Keratinocyte (primary cell): ENCODE measurements at regions not wholly inside any gene's neighbourhood (a gene's known extent, or its start where the extent isn't known, plus 50 kb on each side); places are given as distances from the start of the nearest gene placed in this dataset.

Source experiments
- DNase-seq: peaks from one replicate; pipeline ENCODE4 v3.0.0-alpha.2; 2011; ENCODE audit warnings: low read depth, missing footprints, low spot score
- FAIRE-seq: peaks from 2 replicates; lab custom pipeline; 2011; peaks lifted over from hg19 to GRCh38; lab: Jason Lieb, UNC
- H2AFZ ChIP-seq: 2 replicates; pipeline ENCODE4 v1.6.0; 2012; ENCODE audit warnings: low read length, control low read depth, inconsistent platforms; ENCODE audit not compliant: control insufficient read depth
- H3K27ac ChIP-seq: 2 replicates; pipeline ENCODE4 v1.5.1; 2011; ENCODE audit warnings: low read length; ENCODE audit not compliant: control insufficient read depth, insufficient read depth
- H3K27me3 ChIP-seq: 3 replicates; pipeline ENCODE4 v1.6.0; 2011; ENCODE audit warnings: low read length; ENCODE audit not compliant: control insufficient read depth, insufficient read depth; ENCODE audit errors: extremely low read depth
- H3K36me3 ChIP-seq, 2 experiments: 2 replicates in 1 of 2; 3 replicates in 1 of 2; pipeline ENCODE4 v1.5.1; 2011; ENCODE audit warnings: low read length in 2 of 2, mild to moderate bottlenecking in 1 of 2; ENCODE audit not compliant: control insufficient read depth in 2 of 2, insufficient read depth in 2 of 2; ENCODE audit errors: extremely low read depth in 1 of 2
- H3K4me1 ChIP-seq: 3 replicates; pipeline ENCODE4 v1.5.1; 2011; ENCODE audit warnings: low read length; ENCODE audit not compliant: control insufficient read depth, insufficient read depth; ENCODE audit errors: extremely low read depth
- H3K4me2 ChIP-seq: 3 replicates; pipeline ENCODE4 v1.6.0; 2011; ENCODE audit warnings: low read depth, low read length; ENCODE audit not compliant: control insufficient read depth, insufficient read depth; ENCODE audit errors: extremely low read depth
- H3K4me3 ChIP-seq, 3 experiments: fragments of 200-600 bp in 1 of 3; sonication (generic) in 1 of 3; 2 replicates in 2 of 3; 3 replicates in 1 of 3; pipeline ENCODE4 v1.5.1; 2011 to 2016; ENCODE audit warnings: low read length in 3 of 3, mild to moderate bottlenecking in 3 of 3, control low read depth in 2 of 3, inconsistent platforms in 1 of 3, low read depth in 1 of 3, mixed read lengths in 1 of 3, mixed run types in 1 of 3, moderate library complexity in 1 of 3; ENCODE audit not compliant: control insufficient read depth in 2 of 3, insufficient read depth in 2 of 3; ENCODE audit errors: extremely low read depth in 1 of 3
- H3K79me2 ChIP-seq: 2 replicates; pipeline ENCODE4 v1.6.0; 2012; ENCODE audit warnings: low read length; ENCODE audit not compliant: control insufficient read depth, insufficient read depth
- H3K9ac ChIP-seq: 3 replicates; pipeline ENCODE4 v1.6.0; 2011; ENCODE audit warnings: low read length; ENCODE audit not compliant: control insufficient read depth, insufficient read depth; ENCODE audit errors: extremely low read depth
- H3K9me1 ChIP-seq: 3 replicates; pipeline ENCODE4 v1.6.0; 2011; ENCODE audit warnings: low read length; ENCODE audit not compliant: control insufficient read depth, insufficient read depth; ENCODE audit errors: extremely low read depth
- H3K9me3 ChIP-seq: 2 replicates; pipeline ENCODE4 v1.5.1; 2012; ENCODE audit warnings: low read depth, low read length; ENCODE audit not compliant: control insufficient read depth
- H4K20me1 ChIP-seq: 3 replicates; pipeline ENCODE4 v1.6.0; 2011; ENCODE audit warnings: low read length; ENCODE audit not compliant: control insufficient read depth, insufficient read depth; ENCODE audit errors: extremely low read depth
- EZH2 ChIP-seq: IDR thresholded peaks from one replicate; pipeline ENCODE4 v1.6.1; 2012; ENCODE audit warnings: inconsistent platforms, mild to moderate bottlenecking, low read length, moderate library complexity
- dilution Hi-C: fragments of 300-500 bp; cut with MboI; formaldehyde crosslinking; loops from one replicate; pipeline ENCODE4 v1.7.0; 2020; ENCODE audit warnings: low sequenced_read_pairs; ENCODE audit not compliant: extremely low pct_ligation_motif_present
- small RNA-seq, 3 experiments: library from RNA; depleted of rRNA; stranded (forward); fragments of <200 nt; gene quantifications; one replicate each; pipeline ENCODE3, GENCODE V24; 2012; ENCODE audit warnings: low read depth in 3 of 3, low replicate concordance in 1 of 3; ENCODE audit not compliant: insufficient read length in 3 of 3
- TF ChIP-seq, protein P1 (sequence below), 3 experiments: IDR thresholded peaks in 1 of 3; conservative IDR thresholded peaks in 1 of 3; optimal IDR thresholded peaks in 1 of 3; 2 replicates in 2 of 3; 3 replicates in 1 of 3; pipeline versions ENCODE3 to v1.5.1; 2011; ENCODE audit warnings: low read length in 3 of 3, mild to moderate bottlenecking in 3 of 3, moderate library complexity in 2 of 3, control low read depth in 1 of 3, inconsistent platforms in 1 of 3; ENCODE audit not compliant: insufficient read depth in 2 of 3; ENCODE audit errors: extremely low read depth in 1 of 3

DNA sequence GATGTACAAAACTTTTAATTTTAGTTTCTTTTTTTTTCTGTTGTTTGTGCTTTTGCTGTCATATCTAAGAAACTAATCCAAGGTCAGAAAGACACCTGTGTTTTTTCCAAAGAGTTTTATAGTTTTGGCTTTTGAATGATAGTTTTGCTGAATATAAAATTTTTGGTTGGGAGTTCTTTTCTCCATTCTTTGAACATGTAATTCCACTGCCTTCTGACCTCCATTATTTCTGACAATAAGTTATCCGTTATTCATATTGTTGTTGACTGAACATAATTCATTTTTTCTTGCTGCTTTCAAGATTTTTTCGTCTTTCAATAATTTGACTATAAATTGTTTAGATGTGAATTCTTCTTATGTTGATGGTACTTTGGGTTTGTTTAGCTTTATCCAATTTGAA lies 82.2 kb upstream of the SLC24A2 start:
- no peak overlapping the region for H3K4me3 ChIP-seq
- no peaks in the 10 kb centered on the region for H3K9me1 ChIP-seq
- H3K27me3 ChIP-seq: no peaks in the 10 kb centered on the region
- no peaks in the 10 kb centered on the region for H4K20me1 ChIP-seq
- H3K36me3 ChIP-seq: no peaks in the 10 kb centered on the region
- H3K4me2 ChIP-seq: no peak overlapping the region
- no peak for DNase-seq
- H3K27ac ChIP-seq: no peak overlapping the region
- FAIRE-seq: no peak
- H3K79me2 ChIP-seq: no peaks in the 10 kb centered on the region
- dilution Hi-C loops: no loop called here
- H2AFZ ChIP-seq: no peak overlapping the region
- no peak overlapping the region for H3K9ac ChIP-seq
- H3K9me3 ChIP-seq: no peaks in the 10 kb centered on the region
- TF ChIP-seq, protein P1, sequence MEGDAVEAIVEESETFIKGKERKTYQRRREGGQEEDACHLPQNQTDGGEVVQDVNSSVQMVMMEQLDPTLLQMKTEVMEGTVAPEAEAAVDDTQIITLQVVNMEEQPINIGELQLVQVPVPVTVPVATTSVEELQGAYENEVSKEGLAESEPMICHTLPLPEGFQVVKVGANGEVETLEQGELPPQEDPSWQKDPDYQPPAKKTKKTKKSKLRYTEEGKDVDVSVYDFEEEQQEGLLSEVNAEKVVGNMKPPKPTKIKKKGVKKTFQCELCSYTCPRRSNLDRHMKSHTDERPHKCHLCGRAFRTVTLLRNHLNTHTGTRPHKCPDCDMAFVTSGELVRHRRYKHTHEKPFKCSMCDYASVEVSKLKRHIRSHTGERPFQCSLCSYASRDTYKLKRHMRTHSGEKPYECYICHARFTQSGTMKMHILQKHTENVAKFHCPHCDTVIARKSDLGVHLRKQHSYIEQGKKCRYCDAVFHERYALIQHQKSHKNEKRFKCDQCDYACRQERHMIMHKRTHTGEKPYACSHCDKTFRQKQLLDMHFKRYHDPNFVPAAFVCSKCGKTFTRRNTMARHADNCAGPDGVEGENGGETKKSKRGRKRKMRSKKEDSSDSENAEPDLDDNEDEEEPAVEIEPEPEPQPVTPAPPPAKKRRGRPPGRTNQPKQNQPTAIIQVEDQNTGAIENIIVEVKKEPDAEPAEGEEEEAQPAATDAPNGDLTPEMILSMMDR (optimal IDR thresholded peaks at IDR 0.05 in 1 of 3, IDR thresholded peaks at IDR 0.05 in 1 of 3, conservative IDR thresholded peaks at IDR 0.05 in 1 of 3; ENCODE audit: extremely low read depth in 1 of 3, insufficient read depth in 2 of 3, low read length in 3 of 3): no peak
- no peak for TF ChIP-seq EZH2
- H3K4me1 ChIP-seq: no peaks in the 10 kb centered on the region

- Histone ChIP-seq H2AFZ (no peak overlapping the region), H3K36me3 (no peaks in the 10 kb centered on the region), H3K4me2 (no peak overlapping the region), H3K4me1 (no peaks in the 10 kb centered on the region), H3K27ac (no peak overlapping the region), H4K20me1 (no peaks in the 10 kb centered on the region), H3K27me3 (no peaks in the 10 kb centered on the region), H3K79me2 (no peaks in the 10 kb centered on the region), H3K4me3 (no peak overlapping the region), H3K9ac (no peak overlapping the region), H3K9me1 (no peaks in the 10 kb centered on the region), H3K9me3 (no peaks in the 10 kb centered on the region)
- FAIRE-seq (no peak), DNase-seq (no peak)
- dilution Hi-C loops: no loop called here
- no peak for TF ChIP-seq EZH2
- TF ChIP-seq, protein P1 (optimal IDR thresholded peaks at IDR 0.05 in 1 of 3, IDR thresholded peaks at IDR 0.05 in 1 of 3, conservative IDR thresholded peaks at IDR 0.05 in 1 of 3; ENCODE audit: extremely low read depth in 1 of 3, insufficient read depth in 2 of 3, low read length in 3 of 3): no peak
Measured at GRCh38 chr9:19840953-19841352, 52.1 kb upstream of the SLC24A2 start.

Small RNA genes lying in the stretch of these regions (small RNA-seq; reads per million reads assigned to genes)
- 0 reads per million in 3 experiments for gene AL158077.1
